ENCODE measurements at regions not wholly inside any gene's neighbourhood (a gene's known extent, or its start where the extent isn't known, plus 50 kb on each side); places are given as distances from the start of the nearest gene placed in this dataset.

DNA sequence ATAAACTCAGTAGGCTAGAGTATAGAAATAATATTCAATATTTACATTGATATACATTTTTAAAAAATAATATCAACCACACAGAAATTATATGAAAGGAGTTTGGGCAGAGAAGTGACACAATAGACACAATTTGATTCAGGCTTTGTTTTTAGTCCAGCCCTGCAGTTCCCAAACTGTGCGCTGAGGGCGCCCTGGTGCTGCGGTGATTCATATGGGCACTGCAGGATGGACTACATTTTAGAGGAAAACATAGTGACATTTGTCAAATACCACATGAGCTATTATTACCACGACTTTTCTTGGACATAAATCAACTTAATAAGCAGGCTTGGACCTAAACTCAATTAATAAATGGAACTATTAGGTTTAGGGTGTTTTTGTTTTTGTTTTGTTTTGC, 364.3 kb upstream of the ID4 start:
- 50% methylated on average over 4 of the region's 4 CpGs for WGBS (ENCODE audit: low lambda C conversion rate)
- H3K9ac ChIP-seq = no peak overlapping the region
- CTCF ChIA-PET = interaction anchor here (0.6 to 1.5 kb wide), 4 partner anchors 10 to 395 kb away, joined by 3 to 4 read pairs (median 3); no protein-coding TSS in a partner anchor
- no peaks in the 10 kb centered on the region for H3K79me2 ChIP-seq (ENCODE audit: insufficient read depth)
- H3K9me2 ChIP-seq = no peaks in the 10 kb centered on the region
- H3K36me3 ChIP-seq (replicated peaks in 1 of 2; ENCODE audit: control insufficient read depth in 1 of 2, insufficient read depth in 2 of 2, low read length in 1 of 2) = no peaks in the 10 kb centered on the region
- peak; percentile 48 for TF ChIP-seq RAD21 (IDR thresholded peaks at IDR 0.05; ENCODE audit: low read length)
- no peak for TF ChIP-seq TEAD4 (IDR thresholded peaks at IDR 0.05; ENCODE audit: borderline replicate concordance, insufficient read depth)
- no peak for TF ChIP-seq POLR2AphosphoS5 (IDR thresholded peaks at IDR 0.05; ENCODE audit: low read depth, low read length)
- TF ChIP-seq CTCF (IDR thresholded peaks at IDR 0.05) = peak; percentile 50
- TF ChIP-seq, protein P1, sequence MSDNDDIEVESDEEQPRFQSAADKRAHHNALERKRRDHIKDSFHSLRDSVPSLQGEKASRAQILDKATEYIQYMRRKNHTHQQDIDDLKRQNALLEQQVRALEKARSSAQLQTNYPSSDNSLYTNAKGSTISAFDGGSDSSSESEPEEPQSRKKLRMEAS (IDR thresholded peaks at IDR 0.05; ENCODE audit: low read depth) = no peak
- TF ChIP-seq EZH2phosphoT487 (IDR thresholded peaks at IDR 0.05; ENCODE audit: borderline replicate concordance, low read depth) = no peak
- no peak for TF ChIP-seq TAF1 (IDR thresholded peaks at IDR 0.05; ENCODE audit: borderline replicate concordance, low read depth, low read length)
- TF ChIP-seq USF1 (IDR thresholded peaks at IDR 0.05; ENCODE audit: borderline replicate concordance, low read depth) = no peak
- TF ChIP-seq RFX5 (IDR thresholded peaks at IDR 0.05; ENCODE audit: low read length) = no peak
- no peak for TF ChIP-seq FOXM1 (IDR thresholded peaks at IDR 0.05; ENCODE audit: low read depth)
- TF ChIP-seq YY1 (IDR thresholded peaks at IDR 0.05; ENCODE audit: low read depth) = no peak
- no peak for TF ChIP-seq NFIC (IDR thresholded peaks at IDR 0.05; ENCODE audit: borderline replicate concordance)
- TF ChIP-seq, protein P2, sequence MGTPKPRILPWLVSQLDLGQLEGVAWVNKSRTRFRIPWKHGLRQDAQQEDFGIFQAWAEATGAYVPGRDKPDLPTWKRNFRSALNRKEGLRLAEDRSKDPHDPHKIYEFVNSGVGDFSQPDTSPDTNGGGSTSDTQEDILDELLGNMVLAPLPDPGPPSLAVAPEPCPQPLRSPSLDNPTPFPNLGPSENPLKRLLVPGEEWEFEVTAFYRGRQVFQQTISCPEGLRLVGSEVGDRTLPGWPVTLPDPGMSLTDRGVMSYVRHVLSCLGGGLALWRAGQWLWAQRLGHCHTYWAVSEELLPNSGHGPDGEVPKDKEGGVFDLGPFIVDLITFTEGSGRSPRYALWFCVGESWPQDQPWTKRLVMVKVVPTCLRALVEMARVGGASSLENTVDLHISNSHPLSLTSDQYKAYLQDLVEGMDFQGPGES (IDR thresholded peaks at IDR 0.05; ENCODE audit: low read depth, low read length) = no peak
- no peak overlapping the region for H3K27ac ChIP-seq (ENCODE audit: low read depth in 2 of 2, low read length in 1 of 2)
- POLR2A ChIA-PET = no interaction called here
- H3K27me3 ChIP-seq (ENCODE audit: insufficient read depth) = no peaks in the 10 kb centered on the region
- H3K4me3 ChIP-seq (ENCODE audit: low read depth in 2 of 2, low read length in 1 of 2) = no peak overlapping the region
- no peaks in the 10 kb centered on the region for H3K4me1 ChIP-seq (ENCODE audit: control insufficient read depth in 1 of 2, insufficient read depth in 2 of 2, low read depth in 1 of 2, low read length in 1 of 2)
- H4K20me1 ChIP-seq (ENCODE audit: insufficient read depth) = no peaks in the 10 kb centered on the region
- no peak overlapping the region for H3K4me2 ChIP-seq
- no peak overlapping the region for H2AFZ ChIP-seq (ENCODE audit: low read depth)
- H3K9me3 ChIP-seq = no peaks in the 10 kb centered on the region
- DNase-seq = no peak
- no peaks in the 10 kb centered on the region for H3F3A ChIP-seq (replicated peaks; ENCODE audit: insufficient read depth)

GRCh38 chr6:19477563-19477962, 359.6 kb upstream of the ID4 start:
- Histone ChIP-seq H3K9me2 (no peaks in the 10 kb centered on the region), H3K36me3 (replicated peaks in 1 of 2; ENCODE audit: control insufficient read depth in 1 of 2, insufficient read depth in 2 of 2, low read length in 1 of 2) (no peaks in the 10 kb centered on the region), H3K9ac (no peak overlapping the region), H3K4me2 (no peak overlapping the region), H3K9me3 (no peaks in the 10 kb centered on the region), H3F3A (replicated peaks; ENCODE audit: insufficient read depth) (peaks cover 4% of the 10 kb centered on the region), H4K20me1 (ENCODE audit: insufficient read depth) (no peaks in the 10 kb centered on the region), H3K27ac (ENCODE audit: low read depth in 2 of 2, low read length in 1 of 2) (no peak overlapping the region), H3K4me1 (ENCODE audit: control insufficient read depth in 1 of 2, insufficient read depth in 2 of 2, low read depth in 1 of 2, low read length in 1 of 2) (no peaks in the 10 kb centered on the region), H3K4me3 (ENCODE audit: low read depth in 2 of 2, low read length in 1 of 2) (no peak overlapping the region), H3K79me2 (ENCODE audit: insufficient read depth) (no peaks in the 10 kb centered on the region), H3K27me3 (ENCODE audit: insufficient read depth) (no peaks in the 10 kb centered on the region), H2AFZ (ENCODE audit: low read depth) (no peak overlapping the region)
- 5% methylated on average over 1 of the region's 1 CpG for WGBS (ENCODE audit: low lambda C conversion rate)
- CTCF ChIA-PET = no interaction called here
- DNase-seq = no peak
- POLR2A ChIA-PET = no interaction called here
- TF ChIP-seq TCF12 (IDR thresholded peaks at IDR 0.05) (no peak), ZBTB33 (IDR thresholded peaks at IDR 0.05; ENCODE audit: borderline replicate concordance, low read depth) (no peak), NRF1 (IDR thresholded peaks at IDR 0.05; ENCODE audit: low read depth, low read length) (no peak), SMC3 (IDR thresholded peaks at IDR 0.05; ENCODE audit: low read depth, low read length) (no peak), RCOR1 (IDR thresholded peaks at IDR 0.05; ENCODE audit: low read length) (no peak), FOXM1 (IDR thresholded peaks at IDR 0.05; ENCODE audit: low read depth) (no peak), GABPA (IDR thresholded peaks at IDR 0.05; ENCODE audit: low read depth) (no peak), USF1 (IDR thresholded peaks at IDR 0.05; ENCODE audit: borderline replicate concordance, low read depth) (no peak), FOSL2 (IDR thresholded peaks at IDR 0.05; ENCODE audit: borderline replicate concordance, low read depth) (no peak)
